Upper lobe of left lung (tissue), 6 donors: ENCODE measurements at regions not wholly inside any gene's neighbourhood (a gene's known extent, or its start where the extent isn't known, plus 50 kb on each side); places are given as distances from the start of the nearest gene placed in this dataset.

ENCODE experiments used
- ATAC-seq, 2 donors: fragments of 200-7000 bp; cut with Tn5 transposase; one replicate each; pipeline ENCODE4 v1.9.1; 2022; ENCODE audit warnings: mild to moderate bottlenecking in 2 of 2, moderate library complexity in 2 of 2; ENCODE audit not compliant: low FRiP score in 2 of 2
- DNase-seq, 2 donors: peaks; one replicate each; pipeline ENCODE4 v3.0.0-alpha.2; 2019 to 2020
- H3K27ac ChIP-seq, 4 donors: fragments of 200-600 bp; sonication (generic); one replicate each; pipeline ENCODE4 v1.5.1; 2016 to 2019
- H3K27me3 ChIP-seq, 4 donors: fragments of 200-600 bp; sonication (generic); one replicate each; pipeline ENCODE4 v1.5.1; 2017 to 2019
- H3K36me3 ChIP-seq, 4 donors: fragments of 200-600 bp; sonication (generic); one replicate each; pipeline ENCODE4 v1.5.1; 2016 to 2019
- H3K4me1 ChIP-seq, 4 donors: fragments of 200-600 bp; sonication (generic); one replicate each; pipeline ENCODE4 v1.5.1; 2018 to 2019
- H3K4me3 ChIP-seq, 4 donors: fragments of 200-600 bp; sonication (generic); one replicate each; pipeline ENCODE4 v1.5.1; 2017 to 2019; ENCODE audit warnings: mild to moderate bottlenecking in 2 of 4, moderate library complexity in 1 of 4
- H3K9me3 ChIP-seq, 4 donors: fragments of 200-600 bp; sonication (generic); one replicate each; pipeline ENCODE4 v1.5.1; 2018 to 2019
- EP300 ChIP-seq, 4 donors: sonication (generic); formaldehyde crosslinking; IDR thresholded peaks; one replicate each; pipeline ENCODE4 v1.5.1; 2017; ENCODE audit warnings: antibody characterized with exemption in 4 of 4, control low read depth in 2 of 4
- POLR2A ChIP-seq, 4 donors: fragments of 450-650 bp; IDR thresholded peaks; one replicate each; pipeline ENCODE4 v1.5.1; 2016 to 2017; ENCODE audit warnings: antibody characterized with exemption in 4 of 4, mild to moderate bottlenecking in 2 of 4
- POLR2AphosphoS5 ChIP-seq, 2 donors: sonication (generic); formaldehyde crosslinking; IDR thresholded peaks; one replicate each; pipeline ENCODE4 v1.5.1; 2017; ENCODE audit warnings: antibody characterized with exemption in 2 of 2
- WGBS, 2 donors: methylation state at CpG; one replicate each; pipeline ENCODE4 v1.1.5; 2017 to 2018; 5-methylcytosine and 5-hydroxymethylcytosine counted together
- TF ChIP-seq, protein P1 (sequence below), 6 experiments: fragments of 450-650 bp in 4 of 6; fragments of 200-600 bp in 2 of 6; sonication (generic) in 2 of 6; IDR thresholded peaks; one replicate each; pipeline ENCODE4 v1.5.1; 2016 to 2019; ENCODE audit warnings: antibody characterized with exemption in 6 of 6
- donor health status: DM: no; HTN: no; CAD: no; lungs with moderate emphysema.
- donor health status: DM: no; HTN: yes; CAD: no; lungs with severe emphysema.

DNA sequence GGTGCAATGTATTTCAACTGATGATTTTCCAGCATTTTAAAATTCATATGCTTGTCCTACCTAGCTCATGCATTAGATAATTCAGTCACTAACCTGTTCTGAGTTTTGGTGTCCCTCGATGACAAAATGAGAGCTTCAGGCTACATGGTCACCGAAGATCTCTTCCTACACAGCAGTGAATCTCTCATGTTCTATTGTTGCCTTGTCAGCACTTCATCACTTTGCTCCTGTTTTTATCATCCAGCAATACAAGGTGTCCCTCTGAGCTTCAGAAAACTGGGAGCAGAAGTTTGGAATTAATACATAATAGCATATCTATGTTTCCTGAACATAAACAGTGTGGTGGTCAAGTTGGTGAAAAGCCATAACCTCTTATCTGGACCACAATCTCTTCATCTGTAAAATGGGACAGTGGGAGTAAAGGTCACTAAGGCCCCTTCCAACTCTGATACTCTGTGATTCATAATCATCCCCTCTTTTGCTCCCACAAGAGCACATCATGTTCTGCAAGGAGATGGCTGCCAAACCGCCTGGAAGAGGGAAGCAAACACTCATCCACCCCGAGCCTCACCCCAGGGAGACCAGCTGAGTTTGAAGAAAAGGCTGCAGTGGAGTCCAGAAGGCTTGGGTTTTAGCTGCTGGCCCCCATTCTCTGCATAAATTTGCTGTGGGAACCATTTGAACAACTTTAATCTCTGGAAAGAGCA is 137.9 kb upstream of the F3 start:
- no peaks in the 10 kb centered on the region for H3K9me3 ChIP-seq
- H3K27ac ChIP-seq: no peak overlapping the region
- H3K4me1 ChIP-seq: no peaks in the 10 kb centered on the region
- TF ChIP-seq, protein P1, sequence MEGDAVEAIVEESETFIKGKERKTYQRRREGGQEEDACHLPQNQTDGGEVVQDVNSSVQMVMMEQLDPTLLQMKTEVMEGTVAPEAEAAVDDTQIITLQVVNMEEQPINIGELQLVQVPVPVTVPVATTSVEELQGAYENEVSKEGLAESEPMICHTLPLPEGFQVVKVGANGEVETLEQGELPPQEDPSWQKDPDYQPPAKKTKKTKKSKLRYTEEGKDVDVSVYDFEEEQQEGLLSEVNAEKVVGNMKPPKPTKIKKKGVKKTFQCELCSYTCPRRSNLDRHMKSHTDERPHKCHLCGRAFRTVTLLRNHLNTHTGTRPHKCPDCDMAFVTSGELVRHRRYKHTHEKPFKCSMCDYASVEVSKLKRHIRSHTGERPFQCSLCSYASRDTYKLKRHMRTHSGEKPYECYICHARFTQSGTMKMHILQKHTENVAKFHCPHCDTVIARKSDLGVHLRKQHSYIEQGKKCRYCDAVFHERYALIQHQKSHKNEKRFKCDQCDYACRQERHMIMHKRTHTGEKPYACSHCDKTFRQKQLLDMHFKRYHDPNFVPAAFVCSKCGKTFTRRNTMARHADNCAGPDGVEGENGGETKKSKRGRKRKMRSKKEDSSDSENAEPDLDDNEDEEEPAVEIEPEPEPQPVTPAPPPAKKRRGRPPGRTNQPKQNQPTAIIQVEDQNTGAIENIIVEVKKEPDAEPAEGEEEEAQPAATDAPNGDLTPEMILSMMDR (IDR thresholded peaks at IDR 0.05): no peak
- TF ChIP-seq POLR2AphosphoS5 (IDR thresholded peaks at IDR 0.05) (no peak), POLR2A (IDR thresholded peaks at IDR 0.05) (no peak), EP300 (IDR thresholded peaks at IDR 0.05) (no peak)
- no peak overlapping the region for H3K4me3 ChIP-seq
- no peaks in the 10 kb centered on the region for H3K27me3 ChIP-seq
- peak in 1 of 2 donors; percentile 93 for ATAC-seq
- no peak for DNase-seq
- H3K36me3 ChIP-seq: no peaks in the 10 kb centered on the region
- WGBS, 2 donors: 80 to 88% methylated on average over 4 of the region's 4 CpGs

- DNase-seq (no peak), ATAC-seq (peak in 1 of 2 donors; percentile 50)
- Histone ChIP-seq H3K27ac (no peak overlapping the region), H3K27me3 (no peaks in the 10 kb centered on the region), H3K4me1 (no peaks in the 10 kb centered on the region), H3K4me3 (no peak overlapping the region), H3K9me3 (no peaks in the 10 kb centered on the region), H3K36me3 (no peaks in the 10 kb centered on the region)
- TF ChIP-seq POLR2AphosphoS5 (IDR thresholded peaks at IDR 0.05) (no peak), POLR2A (IDR thresholded peaks at IDR 0.05) (no peak), EP300 (IDR thresholded peaks at IDR 0.05) (no peak)
- TF ChIP-seq, protein P1 (IDR thresholded peaks at IDR 0.05): no peak
- 65 to 69% methylated on average over 11 of the region's 11 CpGs for WGBS, 2 donors
Observed at GRCh38 chr1:94678202-94678848, 136.8 kb upstream of the F3 start.

DNA sequence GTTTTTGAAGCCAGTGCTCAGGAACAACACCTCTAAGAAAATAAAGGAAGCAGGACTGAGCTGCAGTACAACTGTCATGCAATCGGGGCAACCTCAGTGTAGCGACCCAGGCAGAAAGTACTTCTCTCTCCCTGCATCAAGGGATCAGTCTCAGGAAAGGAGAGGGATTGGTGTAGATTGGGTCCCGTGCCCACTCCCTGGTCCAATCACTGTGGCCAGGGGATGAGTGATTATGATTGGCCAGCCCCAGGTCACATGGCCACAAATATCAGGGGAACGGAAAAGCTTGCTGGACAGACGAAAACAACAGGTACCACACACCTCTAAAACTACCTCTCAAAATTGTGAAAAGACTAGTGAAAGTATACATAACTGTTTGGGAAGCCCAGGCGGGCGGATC is 136.2 kb upstream of the F3 start:
- Histone ChIP-seq H3K4me3 (no peak overlapping the region), H3K27ac (no peak overlapping the region), H3K36me3 (no peaks in the 10 kb centered on the region), H3K9me3 (no peaks in the 10 kb centered on the region), H3K4me1 (no peaks in the 10 kb centered on the region), H3K27me3 (no peaks in the 10 kb centered on the region)
- ATAC-seq (no peak), DNase-seq (no peak)
- WGBS, 2 donors: 80% methylated on average over 7 of the region's 7 CpGs
- TF ChIP-seq, protein P1 (IDR thresholded peaks at IDR 0.05): no peak

DNA sequence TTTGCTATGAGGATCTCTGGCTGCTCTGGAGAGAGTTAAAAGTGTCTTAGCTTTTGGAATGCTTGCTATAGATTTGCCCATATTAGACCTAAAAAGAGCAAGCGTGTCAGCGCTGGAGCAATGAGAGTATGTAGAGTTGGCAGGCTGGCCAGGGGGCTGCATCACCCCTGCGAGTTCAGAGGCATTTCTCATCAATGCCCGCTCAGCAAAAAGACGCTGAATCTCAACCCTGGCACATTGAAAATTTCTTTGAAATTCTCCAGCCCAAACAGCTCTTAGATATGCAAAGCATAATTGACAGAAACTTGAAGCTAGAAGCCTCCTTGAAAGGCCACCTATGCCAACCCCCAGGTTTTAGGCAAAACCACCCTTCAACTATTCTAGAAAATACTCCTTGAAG is 135.5 kb upstream of the F3 start:
- no peak for ATAC-seq
- Histone ChIP-seq H3K9me3 (no peaks in the 10 kb centered on the region), H3K4me3 (no peak overlapping the region), H3K36me3 (no peaks in the 10 kb centered on the region), H3K27ac (peak overlapping the region in 1 of 4 donors; percentile 17), H3K4me1 (no peaks in the 10 kb centered on the region), H3K27me3 (no peaks in the 10 kb centered on the region)
- 65 to 69% methylated on average over 5 of the region's 5 CpGs for WGBS, 2 donors
- TF ChIP-seq, protein P1 (IDR thresholded peaks at IDR 0.05): no peak
- no peak for DNase-seq

GRCh38 chr1:94676686-94677085 is 135.1 kb upstream of the F3 start:
- Histone ChIP-seq H3K4me3 (no peak overlapping the region), H3K4me1 (no peaks in the 10 kb centered on the region), H3K9me3 (no peaks in the 10 kb centered on the region), H3K36me3 (no peaks in the 10 kb centered on the region), H3K27me3 (no peaks in the 10 kb centered on the region), H3K27ac (peak overlapping the region in 1 of 4 donors; percentile 17)
- DNase-seq: peak in 1 of 2 donors; percentile 30
- TF ChIP-seq POLR2AphosphoS5 (IDR thresholded peaks at IDR 0.05): no peak
- no peak for TF ChIP-seq POLR2A (IDR thresholded peaks at IDR 0.05)
- no peak for ATAC-seq
- 64 to 71% methylated on average over 6 of the region's 6 CpGs for WGBS, 2 donors
